Ovary (tissue), 3 donors: ENCODE measurements at regions not wholly inside any gene's neighbourhood (a gene's known extent, or its start where the extent isn't known, plus 50 kb on each side); places are given as distances from the start of the nearest gene placed in this dataset.

Experiments used
- EP300 ChIP-seq: sonication (generic); formaldehyde crosslinking; IDR thresholded peaks from one replicate; pipeline ENCODE4 v1.6.1; 2017; ENCODE audit warnings: antibody characterized with exemption
- POLR2A ChIP-seq: fragments of 450-650 bp; IDR thresholded peaks from one replicate; pipeline ENCODE4 v1.6.1; 2017; ENCODE audit warnings: antibody characterized with exemption, mild to moderate bottlenecking, moderate library complexity
- TF ChIP-seq, protein P1 (sequence below), 3 donors: fragments of 450-650 bp in 2 of 3; fragments of 200-600 bp in 1 of 3; IDR thresholded peaks; one replicate each; pipeline versions ENCODE4 v1.5.1 to v1.8.0; 2016 to 2022; ENCODE audit warnings: antibody characterized with exemption in 3 of 3, mild to moderate bottlenecking in 1 of 3
- donor health status: DM: no; HTN: no; CAD: no.

DNA sequence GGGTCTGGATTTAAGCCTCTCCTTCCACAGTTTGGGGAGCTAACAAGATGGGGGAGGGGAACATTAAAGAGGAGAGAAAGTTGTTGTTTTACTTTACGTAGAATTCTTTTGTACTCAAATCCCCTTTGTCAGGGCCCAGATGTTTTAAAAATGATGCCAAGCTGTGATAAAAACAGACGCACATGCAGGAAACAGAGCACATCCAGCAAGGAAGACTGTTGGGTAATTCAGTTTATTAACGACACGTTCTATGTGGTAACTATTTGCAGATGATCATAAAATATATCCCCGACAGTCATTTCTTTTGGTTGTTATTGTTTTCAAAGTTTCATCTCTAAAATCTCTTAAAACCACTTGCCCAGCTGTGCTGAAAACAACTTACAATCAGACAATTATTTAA lies 307.0 kb upstream of the PRDM1 start:
- TF ChIP-seq, protein P1, sequence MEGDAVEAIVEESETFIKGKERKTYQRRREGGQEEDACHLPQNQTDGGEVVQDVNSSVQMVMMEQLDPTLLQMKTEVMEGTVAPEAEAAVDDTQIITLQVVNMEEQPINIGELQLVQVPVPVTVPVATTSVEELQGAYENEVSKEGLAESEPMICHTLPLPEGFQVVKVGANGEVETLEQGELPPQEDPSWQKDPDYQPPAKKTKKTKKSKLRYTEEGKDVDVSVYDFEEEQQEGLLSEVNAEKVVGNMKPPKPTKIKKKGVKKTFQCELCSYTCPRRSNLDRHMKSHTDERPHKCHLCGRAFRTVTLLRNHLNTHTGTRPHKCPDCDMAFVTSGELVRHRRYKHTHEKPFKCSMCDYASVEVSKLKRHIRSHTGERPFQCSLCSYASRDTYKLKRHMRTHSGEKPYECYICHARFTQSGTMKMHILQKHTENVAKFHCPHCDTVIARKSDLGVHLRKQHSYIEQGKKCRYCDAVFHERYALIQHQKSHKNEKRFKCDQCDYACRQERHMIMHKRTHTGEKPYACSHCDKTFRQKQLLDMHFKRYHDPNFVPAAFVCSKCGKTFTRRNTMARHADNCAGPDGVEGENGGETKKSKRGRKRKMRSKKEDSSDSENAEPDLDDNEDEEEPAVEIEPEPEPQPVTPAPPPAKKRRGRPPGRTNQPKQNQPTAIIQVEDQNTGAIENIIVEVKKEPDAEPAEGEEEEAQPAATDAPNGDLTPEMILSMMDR (IDR thresholded peaks at IDR 0.05), result no peak
- TF ChIP-seq POLR2A (no peak), EP300 (no peak)
